K562 (cell line): ENCODE measurements at regions not wholly inside any gene's neighbourhood (a gene's known extent, or its start where the extent isn't known, plus 50 kb on each side); places are given as distances from the start of the nearest gene placed in this dataset.

Source experiments
- ATAC-seq: fragments of 200-7000 bp; cut with Tn5 transposase; 3 replicates; pipeline ENCODE4 v1.9.1; 2020; ENCODE audit warnings: moderate library complexity
- BruUV-seq: library from RNA; stranded (reverse); fragments of 400-500 nt; replicated peaks from 2 replicates; lab custom pipeline; 2021; lab: Mats Ljungman, UMichigan
- CTCF ChIA-PET: fragments of 300-600 bp; formaldehyde crosslinking; extraction: SDS; loops from one replicate; lab custom pipeline; 2021; ENCODE audit warnings: low intra/inter-chr PET ratio; lab: Yijun Ruan, JAX
- POLR2A ChIA-PET: fragments of 300-600, 350-650 bp; sonication (Branson Sonifier 250); formaldehyde crosslinking; extraction: SDS; loops from one replicate; lab custom pipeline; 2021; ENCODE audit warnings: antibody characterized with exemption, inconsistent platforms; lab: Yijun Ruan, JAX
- DNase-seq, 4 experiments: peaks; one replicate each; pipeline versions ENCODE4 v3.0.0 to v3.0.0-alpha.2; 2011 to 2018; ENCODE audit warnings: low spot score in 3 of 4, mixed read lengths in 3 of 4; ENCODE audit errors: extremely low read depth in 1 of 4
- FAIRE-seq: peaks from 2 replicates; lab custom pipeline; 2011; peaks lifted over from hg19 to GRCh38; lab: Jason Lieb, UNC
- H2AFZ ChIP-seq: 2 replicates; pipeline ENCODE4 v1.6.0; 2011; ENCODE audit warnings: low read depth, low read length, control low read depth, inconsistent platforms
- H3K27ac ChIP-seq: fragments of 200-600 bp; 3 replicates; pipeline ENCODE4 v1.8.0; 2011; ENCODE audit warnings: low read depth, mild to moderate bottlenecking, control low read depth, inconsistent platforms, low read length, moderate library complexity, mixed read lengths; ENCODE audit errors: extremely low read depth
- H3K27me3 ChIP-seq, 2 experiments: fragments of 300-600 bp in 1 of 2; 2 replicates in 1 of 2; 3 replicates in 1 of 2; pipeline versions ENCODE4 v1.6.0 to v1.8.0; 2011; ENCODE audit warnings: inconsistent platforms in 2 of 2, low read length in 2 of 2, mild to moderate bottlenecking in 1 of 2, mixed read lengths in 1 of 2, moderate library complexity in 1 of 2; ENCODE audit not compliant: control insufficient read depth in 2 of 2, insufficient read depth in 2 of 2
- H3K36me3 ChIP-seq: fragments of 300-600 bp; 3 replicates; pipeline ENCODE4 v1.8.0; 2011; ENCODE audit warnings: mild to moderate bottlenecking, low read length, inconsistent platforms; ENCODE audit not compliant: control insufficient read depth, insufficient read depth
- H3K4me1 ChIP-seq, 2 experiments: fragments of 200-600 bp in 1 of 2; replicated peaks in 1 of 2; 2 replicates in 1 of 2; 3 replicates in 1 of 2; pipeline versions ENCODE4 v1.5.1 to v1.8.0; 2011; ENCODE audit warnings: inconsistent platforms in 2 of 2, low read length in 2 of 2, mild to moderate bottlenecking in 1 of 2, mixed read lengths in 1 of 2, moderate library complexity in 1 of 2; ENCODE audit not compliant: control insufficient read depth in 2 of 2, insufficient read depth in 2 of 2
- H3K4me2 ChIP-seq: 2 replicates; pipeline ENCODE4 v1.6.1; 2011; ENCODE audit warnings: low read length, control low read depth, inconsistent platforms, mixed read lengths; ENCODE audit not compliant: insufficient read depth
- H3K4me3 ChIP-seq: fragments of 200-600 bp; sonication (generic), shearing (Covaris generic); 2 replicates; pipeline ENCODE4 v1.5.1; 2016; ENCODE audit warnings: control low read depth, inconsistent platforms
- H3K79me2 ChIP-seq: fragments of 200-600 bp; 3 replicates; pipeline ENCODE4 v1.8.0; 2011; ENCODE audit warnings: low read length, inconsistent platforms; ENCODE audit not compliant: control insufficient read depth, insufficient read depth
- H3K9ac ChIP-seq, 2 experiments: 2 replicates each; pipeline versions ENCODE4 v1.6.0 to v1.6.1; 2011; ENCODE audit warnings: low read depth in 2 of 2, low read length in 2 of 2, control low read depth in 1 of 2, inconsistent platforms in 1 of 2, mild to moderate bottlenecking in 1 of 2, mixed read lengths in 1 of 2; ENCODE audit not compliant: insufficient read depth in 1 of 2
- H3K9me1 ChIP-seq: one replicate; pipeline ENCODE4 v1.6.0; 2011; ENCODE audit warnings: inconsistent platforms, mild to moderate bottlenecking, low read length, moderate library complexity; ENCODE audit not compliant: control insufficient read depth, insufficient read depth
- H3K9me3 ChIP-seq: replicated peaks from 2 replicates; pipeline ENCODE4 v1.5.1; 2011; ENCODE audit warnings: low read depth, low read length, inconsistent platforms; ENCODE audit not compliant: control insufficient read depth, insufficient read depth
- H4K20me1 ChIP-seq: replicated peaks from 2 replicates; pipeline ENCODE4 v1.6.1; 2011; ENCODE audit warnings: low read length, inconsistent platforms, mixed read lengths; ENCODE audit not compliant: control insufficient read depth, insufficient read depth
- GTF2F1 ChIP-seq: IDR thresholded peaks from 2 replicates; pipeline ENCODE4 v1.6.1; 2011; ENCODE audit warnings: low read depth, low read length, improper control_type of control experiment
- RBM14 ChIP-seq: fragments of 200-400 bp; formaldehyde crosslinking; IDR thresholded peaks from 2 replicates; pipeline ENCODE4 v1.6.1; 2018; ENCODE audit warnings: low read depth, mild to moderate bottlenecking, low read length, moderate library complexity, borderline replicate concordance; ENCODE audit not compliant: insufficient read depth
- RHOXF2B ChIP-seq: fragments of 250-450 bp; sonication (Bioruptor Pico); conservative IDR thresholded peaks from 2 replicates; pipeline ENCODE4 v1.5.1; 2021
- ZFP1 ChIP-seq: fragments of 450-650 bp; formaldehyde crosslinking; IDR thresholded peaks from 2 replicates; pipeline ENCODE4 v1.4.0; 2020; ENCODE audit warnings: mild to moderate bottlenecking, mixed read lengths
- ZNF174 ChIP-seq: fragments of 250-450 bp; sonication (Bioruptor Pico); IDR thresholded peaks from 2 replicates; pipeline ENCODE4 v1.4.0; 2020; ENCODE audit warnings: mild to moderate bottlenecking
- ZNF224 ChIP-seq: sonication (generic); formaldehyde crosslinking; IDR thresholded peaks from 2 replicates; pipeline ENCODE4 v1.8.0; 2022; ENCODE audit warnings: mild to moderate bottlenecking, missing genetic modification reagents
- ZNF239 ChIP-seq: fragments of 250-450 bp; sonication (Bioruptor Pico); IDR thresholded peaks from 2 replicates; pipeline ENCODE4 v1.4.0; 2020; ENCODE audit warnings: mild to moderate bottlenecking
- ZNF431 ChIP-seq: sonication (generic); formaldehyde crosslinking; IDR thresholded peaks from 2 replicates; pipeline ENCODE4 v1.8.0; 2022; ENCODE audit warnings: mild to moderate bottlenecking, missing genetic modification reagents
- WGBS: fragments of 100-300 bp; shearing (Covaris generic); methylation state at CpG from one replicate; pipeline ENCODE4 v1.1.6; 2016; ENCODE audit warnings: low coverage, mixed read lengths; ENCODE audit not compliant: insufficient coverage; ENCODE audit errors: missing lambda C conversion rate; 5-methylcytosine and 5-hydroxymethylcytosine counted together
- in situ Hi-C: fragments of 300-500 bp; cut with MboI; formaldehyde crosslinking; loops from 4 replicates; pipeline ENCODE4 v1.15.0; 2018; ENCODE audit warnings: inconsistent platforms, mixed read lengths
- intact Hi-C: fragments of 100-400 bp; cut with micrococcal nuclease; formaldehyde crosslinking; loops from 2 replicates; pipeline ENCODE4 v1.14.2; 2022
- TF ChIP-seq, protein P1 (sequence below): sonication (generic); formaldehyde crosslinking; IDR thresholded peaks from 2 replicates; pipeline ENCODE4 v1.8.1; 2023; ENCODE audit warnings: mild to moderate bottlenecking, missing genetic modification reagents
- TF ChIP-seq, protein P2 (sequence below): sonication (generic); formaldehyde crosslinking; IDR thresholded peaks from 2 replicates; pipeline ENCODE4 v1.8.0; 2022; ENCODE audit warnings: mild to moderate bottlenecking, low read depth, missing genetic modification reagents

DNA sequence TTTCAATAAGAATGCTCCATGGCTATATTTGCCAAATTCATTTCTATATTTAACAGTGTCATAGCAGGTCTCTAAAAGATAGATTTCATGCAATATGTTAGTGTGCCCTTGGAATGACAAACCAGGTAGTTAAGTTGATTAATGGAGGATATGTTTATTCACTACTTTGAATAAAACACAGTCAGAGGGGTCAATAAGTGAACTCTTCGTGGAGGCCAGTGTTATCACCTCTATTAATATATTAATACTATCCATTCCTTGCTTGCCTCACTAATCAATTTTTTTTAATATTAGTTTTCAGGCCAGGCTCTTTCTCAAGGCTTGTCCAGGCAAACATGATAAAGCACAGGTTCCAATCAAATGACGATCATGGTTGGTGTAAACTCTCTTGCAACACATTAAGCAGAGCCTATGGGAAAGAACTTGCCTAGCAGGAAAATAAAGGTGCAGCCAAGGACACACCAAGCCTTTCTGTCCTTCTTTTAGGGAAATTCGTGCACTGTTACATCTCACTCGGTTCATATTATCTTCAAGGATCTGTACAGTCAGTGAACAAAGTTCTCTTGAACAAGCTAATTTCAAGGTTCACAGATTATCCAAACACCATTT, 144.7 kb downstream of the DCK start:
- FAIRE-seq (no peak), DNase-seq (no peak), ATAC-seq (no peak)
- no peaks in the 10 kb centered on the region for H3K9me3 ChIP-seq
- H4K20me1 ChIP-seq = no peaks in the 10 kb centered on the region
- no peak overlapping the region for H3K27ac ChIP-seq
- no peak overlapping the region for H3K9ac ChIP-seq
- POLR2A ChIA-PET = no interaction called here
- 1% methylated on average over 4 of the region's 4 CpGs for WGBS
- in situ Hi-C loops = no loop called here
- CTCF ChIA-PET = no interaction called here
- no peak overlapping the region for H2AFZ ChIP-seq
- intact Hi-C loops = no loop called here
- H3K4me2 ChIP-seq = no peak overlapping the region
- H3K4me1 ChIP-seq = 0 out of 5 replicates have a peak, but pooled peaks cover 0 to 3% of the 10 kb centered on the region in 2 experiments
- H3K36me3 ChIP-seq = no peaks in the 10 kb centered on the region
- H3K79me2 ChIP-seq = no peaks in the 10 kb centered on the region
- peaks cover 0 to 8% of the 10 kb centered on the region in 2 experiments; a peak in 2 of 5 replicates for H3K27me3 ChIP-seq
- H3K4me3 ChIP-seq = no peak overlapping the region
- no peaks in the 10 kb centered on the region for H3K9me1 ChIP-seq
- no peak for TF ChIP-seq ZFP1 (CRISPR knock-in tag)
- BruUV-seq = no TSS peak

GRCh38 chr4:71140563-71140962, 147.1 kb downstream of the DCK start:
- FAIRE-seq = no peak
- Histone ChIP-seq H3K9ac (no peak overlapping the region), H4K20me1 (no peaks in the 10 kb centered on the region), H3K36me3 (no peaks in the 10 kb centered on the region), H3K79me2 (no peaks in the 10 kb centered on the region), H3K27ac (no peak overlapping the region), H3K9me3 (no peaks in the 10 kb centered on the region), H3K4me3 (no peak overlapping the region), H2AFZ (no peak overlapping the region), H3K4me2 (no peak overlapping the region), H3K27me3 (peaks cover 0 to 8% of the 10 kb centered on the region in 2 experiments; a peak in 2 of 5 replicates), H3K4me1 (no peaks in the 10 kb centered on the region), H3K9me1 (no peaks in the 10 kb centered on the region)
- no peak for ATAC-seq
- DNase-seq = no peak
- BruUV-seq = no TSS peak
- TF ChIP-seq, protein P1, sequence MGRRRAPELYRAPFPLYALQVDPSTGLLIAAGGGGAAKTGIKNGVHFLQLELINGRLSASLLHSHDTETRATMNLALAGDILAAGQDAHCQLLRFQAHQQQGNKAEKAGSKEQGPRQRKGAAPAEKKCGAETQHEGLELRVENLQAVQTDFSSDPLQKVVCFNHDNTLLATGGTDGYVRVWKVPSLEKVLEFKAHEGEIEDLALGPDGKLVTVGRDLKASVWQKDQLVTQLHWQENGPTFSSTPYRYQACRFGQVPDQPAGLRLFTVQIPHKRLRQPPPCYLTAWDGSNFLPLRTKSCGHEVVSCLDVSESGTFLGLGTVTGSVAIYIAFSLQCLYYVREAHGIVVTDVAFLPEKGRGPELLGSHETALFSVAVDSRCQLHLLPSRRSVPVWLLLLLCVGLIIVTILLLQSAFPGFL (CRISPR knock-in tag) = no peak
- TF ChIP-seq RHOXF2B = no peak
- no peak for TF ChIP-seq ZNF431 (CRISPR knock-in tag)
- TF ChIP-seq RBM14 = no peak
- TF ChIP-seq, protein P2, sequence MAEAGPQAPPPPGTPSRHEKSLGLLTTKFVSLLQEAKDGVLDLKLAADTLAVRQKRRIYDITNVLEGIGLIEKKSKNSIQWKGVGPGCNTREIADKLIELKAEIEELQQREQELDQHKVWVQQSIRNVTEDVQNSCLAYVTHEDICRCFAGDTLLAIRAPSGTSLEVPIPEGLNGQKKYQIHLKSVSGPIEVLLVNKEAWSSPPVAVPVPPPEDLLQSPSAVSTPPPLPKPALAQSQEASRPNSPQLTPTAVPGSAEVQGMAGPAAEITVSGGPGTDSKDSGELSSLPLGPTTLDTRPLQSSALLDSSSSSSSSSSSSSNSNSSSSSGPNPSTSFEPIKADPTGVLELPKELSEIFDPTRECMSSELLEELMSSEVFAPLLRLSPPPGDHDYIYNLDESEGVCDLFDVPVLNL = no peak
- no peak for TF ChIP-seq GTF2F1
- no peak for TF ChIP-seq ZNF224
- TF ChIP-seq ZNF239 (CRISPR knock-in tag) = no peak
- no peak for TF ChIP-seq ZNF174
- in situ Hi-C loops = no loop called here
- intact Hi-C loops = no loop called here
- WGBS = 0% methylated on average over 2 of the region's 2 CpGs
- ChIA-PET CTCF (no interaction called here), POLR2A (no interaction called here)
